Epithelial cell of esophagus (primary cell): ENCODE measurements at regions not wholly inside any gene's neighbourhood (a gene's known extent, or its start where the extent isn't known, plus 50 kb on each side); places are given as distances from the start of the nearest gene placed in this dataset.

Experiments
- DNase-seq: peaks from one replicate; pipeline ENCODE4 v3.0.0; 2010; ENCODE audit warnings: low read depth
- H3K4me3 ChIP-seq: 2 replicates; pipeline ENCODE4 v1.5.1; 2011; ENCODE audit warnings: mild to moderate bottlenecking, low read length, control low read depth
- TF ChIP-seq, protein P1 (sequence below): IDR thresholded peaks from 2 replicates; pipeline ENCODE4 v1.5.1; 2011; ENCODE audit warnings: low read depth, mild to moderate bottlenecking, low read length, control low read depth, inconsistent platforms; ENCODE audit not compliant: insufficient read depth; ENCODE audit errors: missing control alignments

DNA sequence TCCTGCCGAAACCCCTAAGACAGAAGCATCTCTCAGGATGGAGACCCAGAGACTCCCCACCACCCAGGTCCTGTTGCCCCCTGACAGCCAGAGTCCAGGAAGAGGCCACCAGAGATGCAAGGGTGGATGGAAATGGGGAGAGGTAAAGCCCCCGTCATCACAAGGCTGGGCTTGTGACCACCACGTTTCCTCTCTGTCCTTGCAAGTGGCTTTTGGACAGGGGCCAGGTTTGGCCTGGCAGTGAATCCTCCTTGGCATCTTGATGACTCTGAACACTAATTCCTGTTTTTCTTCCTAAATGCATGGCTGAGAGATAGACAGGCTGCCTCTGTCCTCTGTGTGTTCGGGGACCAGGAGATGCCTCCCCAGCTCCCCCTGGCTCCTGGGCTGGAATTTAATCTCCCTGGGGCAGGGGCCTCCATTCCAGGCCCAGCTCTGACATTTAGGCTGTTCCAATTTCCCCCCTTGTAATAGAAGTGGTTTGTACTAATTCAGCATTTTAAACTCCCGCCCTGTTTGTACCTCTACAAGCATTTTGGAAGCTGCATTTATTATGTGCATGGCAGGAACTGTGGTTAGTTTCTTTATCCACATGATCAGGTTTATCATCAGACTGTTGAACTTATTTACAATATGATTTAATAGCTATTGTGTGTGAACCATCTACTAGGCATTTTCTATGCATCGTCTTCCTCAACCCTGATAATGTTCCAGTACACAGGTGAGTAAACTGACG, 116.1 kb upstream of the IRX6 start:
- no peak overlapping the region for H3K4me3 ChIP-seq
- TF ChIP-seq, protein P1, sequence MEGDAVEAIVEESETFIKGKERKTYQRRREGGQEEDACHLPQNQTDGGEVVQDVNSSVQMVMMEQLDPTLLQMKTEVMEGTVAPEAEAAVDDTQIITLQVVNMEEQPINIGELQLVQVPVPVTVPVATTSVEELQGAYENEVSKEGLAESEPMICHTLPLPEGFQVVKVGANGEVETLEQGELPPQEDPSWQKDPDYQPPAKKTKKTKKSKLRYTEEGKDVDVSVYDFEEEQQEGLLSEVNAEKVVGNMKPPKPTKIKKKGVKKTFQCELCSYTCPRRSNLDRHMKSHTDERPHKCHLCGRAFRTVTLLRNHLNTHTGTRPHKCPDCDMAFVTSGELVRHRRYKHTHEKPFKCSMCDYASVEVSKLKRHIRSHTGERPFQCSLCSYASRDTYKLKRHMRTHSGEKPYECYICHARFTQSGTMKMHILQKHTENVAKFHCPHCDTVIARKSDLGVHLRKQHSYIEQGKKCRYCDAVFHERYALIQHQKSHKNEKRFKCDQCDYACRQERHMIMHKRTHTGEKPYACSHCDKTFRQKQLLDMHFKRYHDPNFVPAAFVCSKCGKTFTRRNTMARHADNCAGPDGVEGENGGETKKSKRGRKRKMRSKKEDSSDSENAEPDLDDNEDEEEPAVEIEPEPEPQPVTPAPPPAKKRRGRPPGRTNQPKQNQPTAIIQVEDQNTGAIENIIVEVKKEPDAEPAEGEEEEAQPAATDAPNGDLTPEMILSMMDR = no peak

DNA sequence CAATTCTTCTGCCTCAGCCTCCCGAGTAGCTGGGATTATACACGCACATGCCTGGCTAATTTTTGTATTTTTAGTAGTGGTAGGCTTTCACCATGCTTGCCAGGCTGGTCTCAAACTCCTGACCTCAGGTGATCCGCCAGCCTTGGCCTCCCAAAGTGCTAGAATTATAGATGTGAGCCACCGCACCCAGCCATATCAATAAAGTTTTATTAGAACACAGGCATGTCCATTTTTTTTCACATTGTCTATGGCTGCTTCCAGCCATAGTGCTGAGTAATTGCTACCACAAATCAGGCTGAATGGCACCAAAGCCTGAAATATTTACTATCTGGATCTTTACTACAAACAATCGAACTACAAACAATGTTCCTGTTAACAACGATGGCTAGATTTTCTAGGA, 114.4 kb upstream of the IRX6 start:
- DNase-seq = no peak
- TF ChIP-seq, protein P1 = no peak
- H3K4me3 ChIP-seq = no peak overlapping the region

More for the DNA sequence above, 116.1 kb upstream of the IRX6 start:
- no peak for DNase-seq

DNA sequence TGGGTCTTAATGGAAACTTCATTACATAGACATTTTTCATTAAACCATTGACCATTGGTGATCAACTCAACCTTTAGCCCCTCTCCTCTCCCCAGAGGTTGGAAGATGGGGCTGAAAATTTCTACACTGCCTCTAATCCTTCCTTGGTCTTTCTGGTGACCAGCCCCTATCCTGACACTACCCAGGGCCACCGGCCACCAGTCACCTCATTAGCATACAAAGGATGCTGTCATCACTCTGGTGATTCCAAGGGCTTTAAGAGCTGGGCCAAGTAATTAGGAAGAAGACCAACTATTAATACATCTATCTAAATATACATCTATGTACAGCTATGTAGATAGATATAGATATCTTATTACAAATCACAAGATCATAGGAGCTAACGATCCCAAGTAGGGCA, 111.2 kb upstream of the IRX6 start:
- no peak overlapping the region for H3K4me3 ChIP-seq
- DNase-seq = no peak
- TF ChIP-seq, protein P1 = no peak

DNA sequence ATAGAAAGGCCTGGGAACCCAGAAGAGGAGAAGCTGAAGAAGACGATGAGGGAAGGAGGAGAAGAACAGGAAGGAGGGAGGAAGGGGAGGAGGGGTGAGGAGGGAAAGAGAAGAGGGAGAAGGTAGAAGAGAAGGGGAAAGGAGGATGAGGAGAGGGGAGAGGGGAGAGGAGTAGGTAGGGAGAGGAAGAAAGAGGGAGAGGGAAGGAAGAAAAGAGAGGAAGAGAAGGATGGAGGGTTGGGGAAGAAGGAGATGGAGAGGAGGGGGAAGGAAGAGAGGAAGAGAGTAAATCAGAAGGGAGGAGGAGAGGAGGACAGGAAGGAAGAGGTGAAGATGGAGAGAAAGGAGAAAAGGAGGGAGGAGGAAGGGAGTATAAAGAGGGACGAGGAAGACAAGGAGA, 109.6 kb upstream of the IRX6 start:
- TF ChIP-seq, protein P1 = no peak
- no peak for DNase-seq
- no peak overlapping the region for H3K4me3 ChIP-seq

DNA sequence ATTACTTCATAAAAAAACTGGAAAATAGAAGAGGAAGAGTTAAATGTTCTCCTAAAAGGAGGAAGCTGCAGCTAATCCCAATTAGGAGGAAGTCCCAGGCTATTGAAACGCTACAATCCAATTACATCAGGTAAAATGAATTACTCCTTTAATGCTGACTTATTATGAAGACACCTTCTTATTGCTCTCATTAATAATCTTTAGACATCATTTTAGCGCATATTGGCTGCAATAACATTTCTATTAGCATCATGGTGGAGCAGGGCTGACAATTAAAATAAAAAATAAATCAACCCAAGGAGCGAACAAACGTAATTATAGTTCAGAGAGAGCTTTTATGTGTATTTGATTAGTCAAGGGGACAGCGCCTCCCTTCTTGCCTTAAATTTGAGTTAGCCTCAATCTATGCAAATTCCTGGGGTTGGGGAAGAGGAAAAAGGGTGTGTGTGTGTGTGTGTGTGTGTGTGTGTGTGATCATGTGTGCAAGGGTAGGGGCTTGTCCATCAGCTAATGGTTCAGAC, 109.0 kb upstream of the IRX6 start:
- H3K4me3 ChIP-seq = no peak overlapping the region
- TF ChIP-seq, protein P1 = no peak
- no peak for DNase-seq

DNA sequence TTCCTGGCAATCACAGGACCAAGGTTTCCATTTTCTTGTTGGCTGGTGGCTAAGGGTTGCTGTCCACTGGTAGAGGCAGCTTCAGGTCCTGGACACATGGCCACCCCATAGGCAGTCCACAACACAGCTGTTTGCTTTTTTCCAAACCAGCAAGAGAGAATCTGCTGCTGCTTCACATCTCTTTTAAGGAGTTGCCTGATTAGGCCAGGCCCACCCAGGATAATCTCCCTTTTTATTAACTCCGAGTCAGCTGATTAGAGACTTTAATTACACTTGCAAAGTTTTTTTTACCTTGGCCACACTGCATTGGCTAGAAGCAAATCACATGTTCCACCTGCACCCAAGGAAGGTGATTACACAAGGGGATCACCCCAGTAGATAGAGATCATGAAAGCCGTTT, 106.6 kb upstream of the IRX6 start:
- no peak overlapping the region for H3K4me3 ChIP-seq
- TF ChIP-seq, protein P1 = no peak
- no peak for DNase-seq

DNA sequence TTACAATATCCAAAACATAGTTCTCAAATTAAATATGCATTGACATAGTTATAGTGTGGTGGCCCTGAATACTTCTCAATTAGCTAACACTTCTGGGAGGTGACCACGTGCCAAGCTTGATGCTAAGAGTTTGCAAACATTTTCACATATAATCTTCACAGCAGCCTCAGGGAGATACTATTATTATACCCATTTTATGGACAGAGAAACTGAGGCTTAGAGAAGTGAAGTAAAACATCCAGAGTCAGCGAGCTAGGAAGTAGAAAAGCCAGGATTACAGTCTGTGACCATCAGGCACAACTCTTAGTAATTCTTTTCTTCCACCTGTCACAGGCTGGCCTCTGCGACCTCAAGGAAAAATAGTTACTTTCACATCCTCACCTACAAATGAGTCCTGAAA, 102.2 kb upstream of the IRX6 start:
- H3K4me3 ChIP-seq = no peak overlapping the region
- no peak for DNase-seq
- TF ChIP-seq, protein P1 = no peak
